Neural cell (in vitro differentiated cells): ENCODE measurements at regions not wholly inside any gene's neighbourhood (a gene's known extent, or its start where the extent isn't known, plus 50 kb on each side); places are given as distances from the start of the nearest gene placed in this dataset.

Experiments
- EP300 ChIP-seq: fragments of 450-650 bp; conservative IDR thresholded peaks from 2 replicates; pipeline ENCODE4 v1.6.1; 2014; ENCODE audit warnings: antibody characterized with exemption, mild to moderate bottlenecking, moderate library complexity; ENCODE audit not compliant: poor library complexity, severe bottlenecking
- EZH2 ChIP-seq: fragments of 200-600, 300-800 bp; shearing (Covaris generic), sonication (generic); IDR thresholded peaks from 2 replicates; pipeline ENCODE4 v1.6.1; 2014; ENCODE audit warnings: antibody characterized with exemption, low read length, borderline replicate concordance, mild to moderate bottlenecking; ENCODE audit not compliant: insufficient read depth, poor library complexity, severe bottlenecking
- POLR2AphosphoS5 ChIP-seq: IDR thresholded peaks from 2 replicates; pipeline ENCODE4 v1.6.1; 2012
- RAD21 ChIP-seq: fragments of 450-650 bp; conservative IDR thresholded peaks from 2 replicates; pipeline ENCODE4 v1.6.1; 2014; ENCODE audit warnings: antibody characterized with exemption, mild to moderate bottlenecking, moderate library complexity
- TF ChIP-seq, protein P1 (sequence below): fragments of 450-650 bp; IDR thresholded peaks from 2 replicates; pipeline ENCODE4 v1.5.1; 2014; ENCODE audit warnings: antibody characterized with exemption, mild to moderate bottlenecking, moderate library complexity; ENCODE audit not compliant: poor library complexity, severe bottlenecking

DNA sequence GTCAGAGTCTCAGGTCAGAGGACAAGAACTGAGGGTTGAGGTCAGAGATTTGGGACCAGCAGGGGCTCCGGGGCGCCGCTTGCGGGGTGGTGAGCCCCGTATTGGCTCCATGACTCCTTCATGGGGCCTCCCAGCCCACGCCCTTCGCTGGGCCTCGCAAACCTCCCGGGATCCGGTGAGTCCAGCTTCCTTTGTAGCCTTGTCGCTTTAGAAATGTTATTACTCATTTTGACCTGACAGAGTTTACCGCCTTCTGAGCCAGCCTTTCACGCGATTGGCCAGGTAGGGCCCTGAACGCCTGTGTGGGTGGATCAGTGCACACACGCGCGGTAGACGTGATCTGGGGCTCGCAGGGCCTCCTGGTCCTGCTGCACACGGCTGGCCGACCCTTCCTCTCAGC lies 181.1 kb downstream of the ERMARD start:
- TF ChIP-seq POLR2AphosphoS5: no peak
- TF ChIP-seq, protein P1, sequence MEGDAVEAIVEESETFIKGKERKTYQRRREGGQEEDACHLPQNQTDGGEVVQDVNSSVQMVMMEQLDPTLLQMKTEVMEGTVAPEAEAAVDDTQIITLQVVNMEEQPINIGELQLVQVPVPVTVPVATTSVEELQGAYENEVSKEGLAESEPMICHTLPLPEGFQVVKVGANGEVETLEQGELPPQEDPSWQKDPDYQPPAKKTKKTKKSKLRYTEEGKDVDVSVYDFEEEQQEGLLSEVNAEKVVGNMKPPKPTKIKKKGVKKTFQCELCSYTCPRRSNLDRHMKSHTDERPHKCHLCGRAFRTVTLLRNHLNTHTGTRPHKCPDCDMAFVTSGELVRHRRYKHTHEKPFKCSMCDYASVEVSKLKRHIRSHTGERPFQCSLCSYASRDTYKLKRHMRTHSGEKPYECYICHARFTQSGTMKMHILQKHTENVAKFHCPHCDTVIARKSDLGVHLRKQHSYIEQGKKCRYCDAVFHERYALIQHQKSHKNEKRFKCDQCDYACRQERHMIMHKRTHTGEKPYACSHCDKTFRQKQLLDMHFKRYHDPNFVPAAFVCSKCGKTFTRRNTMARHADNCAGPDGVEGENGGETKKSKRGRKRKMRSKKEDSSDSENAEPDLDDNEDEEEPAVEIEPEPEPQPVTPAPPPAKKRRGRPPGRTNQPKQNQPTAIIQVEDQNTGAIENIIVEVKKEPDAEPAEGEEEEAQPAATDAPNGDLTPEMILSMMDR: no peak
- TF ChIP-seq RAD21: no peak
- no peak for TF ChIP-seq EZH2
- TF ChIP-seq EP300: no peak
